H1 (cell line): ENCODE measurements at regions not wholly inside any gene's neighbourhood (a gene's known extent, or its start where the extent isn't known, plus 50 kb on each side); places are given as distances from the start of the nearest gene placed in this dataset.

ENCODE experiments used
- CTCF ChIA-PET: fragments of 300-600 bp; sonication (Branson Sonifier 250); formaldehyde crosslinking; loops from one replicate; lab custom pipeline; 2021; ENCODE audit not compliant: partially characterized antibody; lab: Charles Lee
- POLR2A ChIA-PET: fragments of 300-600 bp; sonication (Branson Sonifier 250); formaldehyde crosslinking; loops from one replicate; lab custom pipeline; 2021; ENCODE audit warnings: inconsistent platforms; ENCODE audit not compliant: partially characterized antibody; lab: Charles Lee
- DNase-seq, 2 experiments: peaks; one replicate each; pipeline versions ENCODE4 v3.0.0 to v3.0.0-alpha.2; 2010 to 2022; ENCODE audit warnings: low spot score in 2 of 2, low read depth in 1 of 2, mixed read lengths in 1 of 2
- FAIRE-seq: peaks from 2 replicates; lab custom pipeline; 2011; peaks lifted over from hg19 to GRCh38; lab: Jason Lieb, UNC
- H2AFZ ChIP-seq: 2 replicates; pipeline ENCODE4 v1.8.1; 2012; ENCODE audit warnings: low read length, inconsistent platforms
- H2AK5ac ChIP-seq: 2 replicates; pipeline ENCODE4 v1.6.1; 2013; ENCODE audit warnings: low read depth, low read length
- H2BK120ac ChIP-seq: replicated peaks from 2 replicates; pipeline ENCODE3; 2013; ENCODE audit warnings: low read depth, low read length, inconsistent platforms
- H2BK12ac ChIP-seq: 2 replicates; pipeline ENCODE4 v1.6.1; 2013; ENCODE audit warnings: low read depth, low read length
- H2BK15ac ChIP-seq: 2 replicates; pipeline ENCODE4 v1.6.1; 2013; ENCODE audit warnings: low read length
- H2BK20ac ChIP-seq: 2 replicates; pipeline ENCODE4 v1.6.1; 2013; ENCODE audit warnings: low read length
- H2BK5ac ChIP-seq: 2 replicates; pipeline ENCODE4 v1.6.1; 2013; ENCODE audit warnings: low read depth, low read length
- H3K14ac ChIP-seq: 2 replicates; pipeline ENCODE4 v1.6.1; 2013; ENCODE audit warnings: inconsistent platforms; ENCODE audit not compliant: insufficient read length
- H3K18ac ChIP-seq: 2 replicates; pipeline ENCODE4 v1.6.1; 2013; ENCODE audit warnings: low read length; ENCODE audit errors: extremely low read depth
- H3K23ac ChIP-seq: 2 replicates; pipeline ENCODE4 v1.6.1; 2013; ENCODE audit warnings: inconsistent platforms; ENCODE audit not compliant: insufficient read length
- H3K23me2 ChIP-seq: 2 replicates; pipeline ENCODE4 v1.6.1; 2013; ENCODE audit warnings: low read depth, low read length
- H3K27ac ChIP-seq: 2 replicates; pipeline ENCODE4 v1.6.1; 2011; ENCODE audit warnings: low read depth, low read length, inconsistent platforms
- H3K27me3 ChIP-seq, 4 experiments: replicated peaks in 1 of 4; 1 replicate in 1 of 4; 2 replicates in 3 of 4; pipeline versions ENCODE4 v1.6.1 to v1.8.1; 2011 to 2013; ENCODE audit warnings: low read length in 3 of 4, mild to moderate bottlenecking in 3 of 4, inconsistent platforms in 2 of 4, mixed read lengths in 2 of 4, moderate library complexity in 1 of 4; ENCODE audit not compliant: control insufficient read depth in 3 of 4, insufficient read depth in 3 of 4; ENCODE audit errors: extremely low read depth in 1 of 4
- H3K36me3 ChIP-seq, 4 experiments: 2 replicates each; pipeline versions ENCODE4 v1.6.1 to v1.8.1; 2011 to 2013; ENCODE audit warnings: mild to moderate bottlenecking in 4 of 4, low read length in 3 of 4, moderate library complexity in 2 of 4, control low read depth in 1 of 4, inconsistent platforms in 1 of 4; ENCODE audit not compliant: insufficient read depth in 4 of 4, control insufficient read depth in 2 of 4
- H3K4ac ChIP-seq: replicated peaks from 2 replicates; pipeline ENCODE3; 2013; ENCODE audit warnings: low read length, low read depth, mixed read lengths, inconsistent platforms; ENCODE audit not compliant: insufficient read length
- H3K4me1 ChIP-seq, 4 experiments: replicated peaks in 1 of 4; 1 replicate in 1 of 4; 2 replicates in 3 of 4; pipeline versions ENCODE4 v1.6.1 to v1.8.1; 2011 to 2013; ENCODE audit warnings: low read length in 3 of 4, inconsistent platforms in 2 of 4, mixed read lengths in 1 of 4; ENCODE audit not compliant: insufficient read depth in 4 of 4, control insufficient read depth in 3 of 4
- H3K4me2 ChIP-seq, 2 experiments: 2 replicates each; pipeline versions ENCODE4 v1.6.1 to v1.8.1; 2011 to 2013; ENCODE audit warnings: low read depth in 2 of 2, low read length in 2 of 2, control low read depth in 1 of 2, inconsistent platforms in 1 of 2, mild to moderate bottlenecking in 1 of 2; ENCODE audit not compliant: insufficient read depth in 1 of 2
- H3K4me3 ChIP-seq, 4 experiments: fragments of 200-600, 300-600 bp in 1 of 4; sonication (generic), shearing (Covaris generic), sonication (Bioruptor Twin) in 1 of 4; 2 replicates each; pipeline versions ENCODE4 v1.5.1 to v1.8.1; 2011 to 2016; ENCODE audit warnings: low read length in 4 of 4, low read depth in 3 of 4, control low read depth in 2 of 4, inconsistent platforms in 2 of 4, mild to moderate bottlenecking in 2 of 4, mixed read lengths in 1 of 4, moderate library complexity in 1 of 4; ENCODE audit not compliant: insufficient read depth in 2 of 4; ENCODE audit errors: extremely low read depth in 1 of 4
- H3K56ac ChIP-seq: replicated peaks from 2 replicates; pipeline ENCODE3; 2013; ENCODE audit warnings: low read depth, mild to moderate bottlenecking, mixed read lengths, low read length, inconsistent platforms; ENCODE audit not compliant: insufficient read length
- H3K79me1 ChIP-seq: 2 replicates; pipeline ENCODE4 v1.6.1; 2013; ENCODE audit warnings: low read depth, low read length, control low read depth
- H3K79me2 ChIP-seq, 2 experiments: 2 replicates each; pipeline versions ENCODE4 v1.6.1 to v1.8.1; 2012 to 2013; ENCODE audit warnings: low read length in 2 of 2, mild to moderate bottlenecking in 2 of 2, inconsistent platforms in 1 of 2; ENCODE audit not compliant: insufficient read depth in 2 of 2, control insufficient read depth in 1 of 2
- H3K9ac ChIP-seq, 4 experiments: replicated peaks in 1 of 4; 1 replicate in 1 of 4; 2 replicates in 3 of 4; pipeline versions ENCODE4 v1.6.1 to v1.8.1; 2011 to 2013; ENCODE audit warnings: low read depth in 3 of 4, low read length in 3 of 4, control low read depth in 2 of 4, mild to moderate bottlenecking in 2 of 4, moderate library complexity in 2 of 4, inconsistent platforms in 1 of 4; ENCODE audit errors: extremely low read depth in 1 of 4
- H3K9me3 ChIP-seq, 2 experiments: 2 replicates each; pipeline versions ENCODE4 v1.6.1 to v1.8.1; 2012 to 2013; ENCODE audit warnings: mild to moderate bottlenecking in 2 of 2, moderate library complexity in 2 of 2, control low read depth in 1 of 2, inconsistent platforms in 1 of 2, low read depth in 1 of 2, low read length in 1 of 2, mixed read lengths in 1 of 2; ENCODE audit not compliant: insufficient read depth in 2 of 2
- H4K20me1 ChIP-seq, 2 experiments: replicated peaks in 1 of 2; 2 replicates each; pipeline versions ENCODE3 to v1.8.1; 2011 to 2013; ENCODE audit warnings: inconsistent platforms in 2 of 2, low read length in 2 of 2, mild to moderate bottlenecking in 1 of 2; ENCODE audit not compliant: insufficient read depth in 2 of 2, control insufficient read depth in 1 of 2
- H4K5ac ChIP-seq: 2 replicates; pipeline ENCODE4 v1.6.1; 2013; ENCODE audit warnings: low read length, low read depth, mixed read lengths, inconsistent platforms; ENCODE audit not compliant: insufficient read length
- H4K8ac ChIP-seq: 2 replicates; pipeline ENCODE4 v1.8.0; 2013; ENCODE audit warnings: mild to moderate bottlenecking, moderate library complexity, low read length, inconsistent platforms; ENCODE audit not compliant: insufficient read depth; ENCODE audit errors: extremely low read depth
- H4K91ac ChIP-seq: replicated peaks from 2 replicates; pipeline ENCODE3; 2013; ENCODE audit warnings: low read length, mixed read lengths, inconsistent platforms; ENCODE audit not compliant: insufficient read length
- CTBP2 ChIP-seq: IDR thresholded peaks from 2 replicates; pipeline ENCODE4 v1.7.0; 2011; ENCODE audit warnings: borderline replicate concordance, mild to moderate bottlenecking, moderate library complexity, mixed read lengths, low read length; ENCODE audit not compliant: insufficient read depth, insufficient read length
- HDAC2 ChIP-seq, 2 experiments: fragments of 300-600 bp in 1 of 2; sonication (generic) in 1 of 2; IDR thresholded peaks; 2 replicates each; pipeline ENCODE4 v1.6.1; 2011 to 2012; ENCODE audit warnings: low read depth in 2 of 2, low read length in 2 of 2, mild to moderate bottlenecking in 2 of 2, moderate library complexity in 2 of 2, borderline replicate concordance in 1 of 2, inconsistent platforms in 1 of 2
- JUN ChIP-seq: IDR thresholded peaks from 2 replicates; pipeline ENCODE4 v1.6.1; 2011; ENCODE audit warnings: low read depth, mild to moderate bottlenecking, improper control_type of control experiment, low read length
- RNF2 ChIP-seq: fragments of 200-900, 300-1000 bp; sonication (generic); IDR thresholded peaks from 2 replicates; pipeline ENCODE4 v1.7.1; 2016; ENCODE audit warnings: borderline replicate concordance, low read depth, mild to moderate bottlenecking, antibody characterized with exemption, low read length; ENCODE audit not compliant: poor library complexity, severe bottlenecking; ENCODE audit errors: missing control alignments
- SIX5 ChIP-seq: IDR thresholded peaks from 2 replicates; pipeline ENCODE4 v1.6.1; 2011; ENCODE audit warnings: mild to moderate bottlenecking, low read depth, low read length
- WGBS, 2 experiments: shearing (Covaris generic) in 1 of 2; methylation state at CpG; one replicate each; pipeline versions ENCODE4 v1.1.6 to v1.1.7; 2013 to 2015; ENCODE audit warnings: low lambda C conversion rate in 2 of 2, mixed read lengths in 2 of 2, inconsistent platforms in 1 of 2, low coverage in 1 of 2, missing lambda C conversion rate in 1 of 2; ENCODE audit not compliant: insufficient replicate concordance in 2 of 2, insufficient coverage in 1 of 2, insufficient read length in 1 of 2; ENCODE audit errors: extremely low coverage in 1 of 2, missing lambda C conversion rate in 1 of 2; 5-methylcytosine and 5-hydroxymethylcytosine counted together
- TF ChIP-seq, protein P1 (sequence below): IDR thresholded peaks from 2 replicates; pipeline ENCODE4 v1.6.1; 2011; ENCODE audit warnings: low read depth, mild to moderate bottlenecking, low read length; ENCODE audit not compliant: insufficient read depth

DNA sequence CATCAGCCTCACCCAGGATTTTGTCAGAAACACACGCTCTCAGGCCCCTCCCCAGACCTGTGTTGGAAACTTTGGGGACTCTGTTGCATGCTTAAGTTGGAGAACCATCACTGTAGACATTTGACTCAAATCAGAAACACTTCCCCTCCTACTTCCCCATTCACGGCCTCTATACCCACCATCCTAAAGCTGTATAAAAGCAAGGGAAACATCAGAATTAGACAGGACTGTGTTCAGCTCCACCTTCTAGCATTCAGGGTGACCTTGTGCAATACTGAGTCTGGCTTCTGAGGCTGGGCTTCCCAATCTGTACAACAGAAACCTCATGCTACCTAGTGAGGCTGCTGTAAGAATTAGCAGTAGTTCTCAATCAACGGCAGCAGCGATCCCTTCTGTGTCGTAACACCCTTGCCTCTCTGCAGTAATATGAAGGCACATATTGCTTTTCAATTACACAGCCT is 252.3 kb downstream of the LY86 start:
- H2BK12ac ChIP-seq: no peak overlapping the region
- no peaks in the 10 kb centered on the region for H3K79me2 ChIP-seq
- no peak overlapping the region for H3K27ac ChIP-seq
- no peak overlapping the region for H3K56ac ChIP-seq
- CTCF ChIA-PET: interaction anchor here (1.1 kb wide), 1 partner anchor 154 kb away, joined by 3 read pairs; no protein-coding TSS in a partner anchor
- no peak overlapping the region for H3K4me2 ChIP-seq
- FAIRE-seq (no peak), DNase-seq (no peak)
- H2BK20ac ChIP-seq: no peak overlapping the region
- no peaks in the 10 kb centered on the region for H3K36me3 ChIP-seq
- H3K9me3 ChIP-seq: no peaks in the 10 kb centered on the region
- H3K27me3 ChIP-seq: no peaks in the 10 kb centered on the region
- TF ChIP-seq SIX5 (no peak), RNF2 (no peak), CTBP2 (no peak), JUN (no peak), HDAC2 (IDR thresholded peaks at IDR 0.05; ENCODE audit: borderline replicate concordance in 1 of 2, low read depth in 2 of 2, low read length in 2 of 2) (no peak)
- TF ChIP-seq, protein P1, sequence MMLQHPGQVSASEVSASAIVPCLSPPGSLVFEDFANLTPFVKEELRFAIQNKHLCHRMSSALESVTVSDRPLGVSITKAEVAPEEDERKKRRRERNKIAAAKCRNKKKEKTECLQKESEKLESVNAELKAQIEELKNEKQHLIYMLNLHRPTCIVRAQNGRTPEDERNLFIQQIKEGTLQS: no peak
- H4K8ac ChIP-seq: no peak overlapping the region
- no peaks in the 10 kb centered on the region for H4K20me1 ChIP-seq
- H2BK15ac ChIP-seq: no peak overlapping the region
- no peak overlapping the region for H3K4me3 ChIP-seq
- no peaks in the 10 kb centered on the region; the same call in 1 of the 2 replicates for H3K23me2 ChIP-seq
- no peak overlapping the region for H3K23ac ChIP-seq
- H4K91ac ChIP-seq: no peak overlapping the region
- no peak overlapping the region for H4K5ac ChIP-seq
- no peak overlapping the region for H3K9ac ChIP-seq
- POLR2A ChIA-PET: no interaction called here
- no peak overlapping the region for H2AFZ ChIP-seq
- H3K4me1 ChIP-seq: no peaks in the 10 kb centered on the region; a peak in 1 of 7 replicates
- no peak overlapping the region for H3K14ac ChIP-seq
- WGBS, 2 experiments: 97% methylated on average over 5 of the region's 5 CpGs; no CpG with 5 or more reads in 1 of the 2 experiments
- H3K79me1 ChIP-seq: no peaks in the 10 kb centered on the region
- no peak overlapping the region for H3K18ac ChIP-seq
- H2BK120ac ChIP-seq: no peak overlapping the region
- H3K4ac ChIP-seq: no peak overlapping the region
- no peak overlapping the region for H2AK5ac ChIP-seq
- H2BK5ac ChIP-seq: no peak overlapping the region
